ENCODE measurements at regions not wholly inside any gene's neighbourhood (a gene's known extent, or its start where the extent isn't known, plus 50 kb on each side); places are given as distances from the start of the nearest gene placed in this dataset.

DNA sequence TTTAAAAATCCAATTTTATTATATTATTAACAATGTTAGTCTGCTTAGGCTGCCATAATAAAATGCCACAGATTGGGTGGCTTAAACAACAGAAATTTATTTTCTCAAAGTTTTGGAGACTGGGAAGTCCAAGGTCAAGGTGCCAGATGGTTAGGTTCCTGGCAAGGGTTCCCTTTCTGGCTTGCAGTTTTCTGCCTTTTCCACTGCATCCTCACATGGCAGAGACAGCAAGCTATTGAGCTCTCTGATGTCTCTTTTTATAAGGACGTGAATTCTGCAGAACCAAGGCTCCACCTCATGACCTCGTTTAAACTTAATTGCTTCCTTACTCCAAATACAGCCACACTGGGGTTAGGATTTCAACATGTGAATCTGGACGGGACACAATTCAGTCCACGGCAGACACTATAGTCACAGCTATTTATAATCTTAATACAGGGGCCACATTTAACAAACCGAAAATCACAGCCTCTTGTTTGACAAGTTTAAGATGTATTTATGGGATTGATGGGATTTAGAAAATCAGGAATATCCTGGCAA lies 174.9 kb upstream of the PUM3 start:
- Histone ChIP-seq H3K27me3 (ENCODE audit: control insufficient read depth, insufficient read depth, low read length) (no peaks in the 10 kb centered on the region), H3K36me3 (ENCODE audit: control insufficient read depth, insufficient read depth, low read length) (no peaks in the 10 kb centered on the region), H3K4me3 (ENCODE audit: low read depth, low read length) (no peak overlapping the region)
- FAIRE-seq (no peak), DNase-seq (ENCODE audit: low read depth) (no peak)
- TF ChIP-seq, protein P1, sequence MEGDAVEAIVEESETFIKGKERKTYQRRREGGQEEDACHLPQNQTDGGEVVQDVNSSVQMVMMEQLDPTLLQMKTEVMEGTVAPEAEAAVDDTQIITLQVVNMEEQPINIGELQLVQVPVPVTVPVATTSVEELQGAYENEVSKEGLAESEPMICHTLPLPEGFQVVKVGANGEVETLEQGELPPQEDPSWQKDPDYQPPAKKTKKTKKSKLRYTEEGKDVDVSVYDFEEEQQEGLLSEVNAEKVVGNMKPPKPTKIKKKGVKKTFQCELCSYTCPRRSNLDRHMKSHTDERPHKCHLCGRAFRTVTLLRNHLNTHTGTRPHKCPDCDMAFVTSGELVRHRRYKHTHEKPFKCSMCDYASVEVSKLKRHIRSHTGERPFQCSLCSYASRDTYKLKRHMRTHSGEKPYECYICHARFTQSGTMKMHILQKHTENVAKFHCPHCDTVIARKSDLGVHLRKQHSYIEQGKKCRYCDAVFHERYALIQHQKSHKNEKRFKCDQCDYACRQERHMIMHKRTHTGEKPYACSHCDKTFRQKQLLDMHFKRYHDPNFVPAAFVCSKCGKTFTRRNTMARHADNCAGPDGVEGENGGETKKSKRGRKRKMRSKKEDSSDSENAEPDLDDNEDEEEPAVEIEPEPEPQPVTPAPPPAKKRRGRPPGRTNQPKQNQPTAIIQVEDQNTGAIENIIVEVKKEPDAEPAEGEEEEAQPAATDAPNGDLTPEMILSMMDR (IDR thresholded peaks at IDR 0.05; ENCODE audit: insufficient read depth, low read length, severe bottlenecking), result no peak

DNA sequence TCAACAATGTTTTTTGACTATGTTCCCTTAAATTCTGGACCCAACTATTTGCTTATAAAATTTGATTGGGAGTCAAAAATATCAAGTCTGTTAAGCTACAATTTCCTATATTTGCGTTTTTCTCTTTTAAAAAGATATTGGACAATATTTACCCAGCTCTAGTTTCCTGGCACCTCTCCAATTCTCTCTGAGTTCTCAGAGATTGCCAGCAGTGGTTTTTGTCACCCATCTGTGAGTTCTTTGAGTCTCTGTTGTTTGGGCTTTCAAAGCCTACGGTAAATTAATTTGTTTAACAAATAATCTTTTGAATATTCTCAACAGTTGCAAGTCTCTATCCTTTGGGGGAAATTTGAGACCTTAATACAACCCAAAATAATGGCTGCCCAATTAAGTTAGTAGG lies 174.2 kb upstream of the PUM3 start:
- TF ChIP-seq, protein P1 (IDR thresholded peaks at IDR 0.05; ENCODE audit: insufficient read depth, low read length, severe bottlenecking), result no peak
- no peak overlapping the region for H3K4me3 ChIP-seq (ENCODE audit: low read depth, low read length)
- no peaks in the 10 kb centered on the region for H3K36me3 ChIP-seq (ENCODE audit: control insufficient read depth, insufficient read depth, low read length)
- FAIRE-seq, result no peak
- no peaks in the 10 kb centered on the region for H3K27me3 ChIP-seq (ENCODE audit: control insufficient read depth, insufficient read depth, low read length)
- no peak for DNase-seq (ENCODE audit: low read depth)

DNA sequence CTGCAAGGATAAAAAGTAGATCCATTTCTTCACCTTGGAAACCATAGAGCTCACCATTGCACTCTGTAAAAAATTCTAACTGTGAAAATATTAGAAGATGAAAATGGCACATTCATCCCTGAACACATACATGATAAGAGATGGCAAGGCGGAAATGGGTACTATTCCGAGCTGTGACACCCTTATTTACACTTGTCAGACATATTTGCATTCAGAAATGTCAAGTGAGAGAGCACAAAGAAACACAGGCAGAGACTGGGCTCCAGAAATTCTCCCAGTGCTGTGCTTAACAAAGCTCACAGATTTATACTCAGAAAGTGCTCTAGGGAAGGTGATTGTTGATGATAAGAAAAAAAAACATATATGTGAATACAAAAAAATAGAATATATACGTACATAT lies 170.3 kb upstream of the PUM3 start:
- no peak for DNase-seq (ENCODE audit: low read depth)
- Histone ChIP-seq H3K4me3 (ENCODE audit: low read depth, low read length) (no peak overlapping the region), H3K36me3 (ENCODE audit: control insufficient read depth, insufficient read depth, low read length) (no peaks in the 10 kb centered on the region), H3K27me3 (ENCODE audit: control insufficient read depth, insufficient read depth, low read length) (no peaks in the 10 kb centered on the region)
- TF ChIP-seq, protein P1 (IDR thresholded peaks at IDR 0.05; ENCODE audit: insufficient read depth, low read length, severe bottlenecking), result no peak
- FAIRE-seq, result no peak

DNA sequence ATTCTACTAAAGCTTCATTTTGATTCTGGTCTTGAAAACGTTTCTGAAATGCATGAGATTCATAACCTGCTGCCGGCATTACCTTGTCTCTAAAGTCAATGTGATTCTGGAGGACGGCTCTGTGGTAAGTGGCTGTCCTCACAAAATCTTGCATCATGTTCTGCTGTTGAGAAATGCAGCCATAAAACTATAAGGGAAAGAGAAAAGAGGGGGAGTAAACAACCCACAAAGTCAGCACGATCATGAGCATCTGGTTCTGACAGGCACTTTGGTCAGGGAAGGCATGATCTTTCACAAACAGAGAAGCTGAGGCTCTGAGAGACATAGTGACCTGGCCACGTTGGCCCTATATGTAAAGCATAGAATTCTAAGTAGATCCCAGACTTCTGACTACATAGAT lies 168.9 kb upstream of the PUM3 start:
- DNase-seq (ENCODE audit: low read depth), result no peak
- no peak for FAIRE-seq
- Histone ChIP-seq H3K4me3 (ENCODE audit: low read depth, low read length) (no peak overlapping the region), H3K27me3 (ENCODE audit: control insufficient read depth, insufficient read depth, low read length) (no peaks in the 10 kb centered on the region), H3K36me3 (ENCODE audit: control insufficient read depth, insufficient read depth, low read length) (no peaks in the 10 kb centered on the region)
- TF ChIP-seq, protein P1 (IDR thresholded peaks at IDR 0.05; ENCODE audit: insufficient read depth, low read length, severe bottlenecking), result no peak

DNA sequence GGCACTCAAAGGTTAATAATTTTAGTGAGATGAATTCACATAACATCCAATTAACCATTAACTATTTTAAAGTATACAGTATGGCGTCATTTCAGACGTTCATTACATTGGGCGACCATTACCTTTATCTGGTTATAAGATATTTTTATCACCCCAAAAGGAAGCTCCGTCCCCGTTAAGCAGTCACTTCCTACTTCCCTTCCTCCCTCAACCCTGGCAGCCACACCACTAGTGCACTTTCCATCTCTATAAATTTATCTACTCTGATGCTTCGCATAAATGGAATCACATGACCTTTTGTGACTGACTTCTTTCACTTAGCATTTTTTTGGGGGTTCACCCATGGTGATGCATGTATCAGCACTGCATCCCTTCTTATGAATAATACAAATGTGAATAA lies 168.3 kb upstream of the PUM3 start:
- TF ChIP-seq, protein P1 (IDR thresholded peaks at IDR 0.05; ENCODE audit: insufficient read depth, low read length, severe bottlenecking), result no peak
- Histone ChIP-seq H3K27me3 (ENCODE audit: control insufficient read depth, insufficient read depth, low read length) (no peaks in the 10 kb centered on the region), H3K36me3 (ENCODE audit: control insufficient read depth, insufficient read depth, low read length) (no peaks in the 10 kb centered on the region), H3K4me3 (ENCODE audit: low read depth, low read length) (no peak overlapping the region)
- FAIRE-seq (no peak), DNase-seq (ENCODE audit: low read depth) (no peak)

DNA sequence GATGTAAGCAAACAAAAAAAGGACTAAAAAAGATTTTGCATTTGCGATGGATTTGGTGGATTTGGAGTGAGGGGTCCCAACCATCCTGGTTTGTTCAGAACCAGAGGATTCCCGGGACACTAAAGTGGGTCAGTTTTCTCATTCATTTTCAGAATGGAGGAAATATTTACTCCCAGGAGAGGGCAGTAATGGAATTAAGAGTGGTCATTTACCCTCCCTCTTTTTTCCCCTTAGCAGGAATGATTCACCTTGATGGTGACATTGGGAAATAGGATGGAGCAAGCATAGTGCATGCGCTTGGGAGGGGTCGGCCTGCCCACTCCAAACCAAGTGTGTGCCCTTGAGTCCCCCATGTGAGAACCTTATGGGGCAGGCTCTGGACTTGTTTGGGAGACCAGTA lies 164.2 kb upstream of the PUM3 start:
- no peak for FAIRE-seq
- TF ChIP-seq, protein P1 (IDR thresholded peaks at IDR 0.05; ENCODE audit: insufficient read depth, low read length, severe bottlenecking), result no peak

More for the DNA sequence above, 164.2 kb upstream of the PUM3 start:
- Histone ChIP-seq H3K4me3 (ENCODE audit: low read depth, low read length) (no peak overlapping the region), H3K36me3 (ENCODE audit: control insufficient read depth, insufficient read depth, low read length) (no peaks in the 10 kb centered on the region), H3K27me3 (ENCODE audit: control insufficient read depth, insufficient read depth, low read length) (no peaks in the 10 kb centered on the region)
- DNase-seq (ENCODE audit: low read depth), result peak; percentile 31
